Nephron (organoid): ENCODE measurements at regions not wholly inside any gene's neighbourhood (a gene's known extent, or its start where the extent isn't known, plus 50 kb on each side); places are given as distances from the start of the nearest gene placed in this dataset.

Experiments used
- H3K27ac Mint-ChIP-seq, 3 experiments: 2 replicates each; pipeline ENCODE4 v1.8.0; 2020; ENCODE audit warnings: mixed read lengths in 3 of 3, mild to moderate bottlenecking in 2 of 3, moderate library complexity in 1 of 3
- H3K27me3 Mint-ChIP-seq: 2 replicates; pipeline ENCODE4 v1.8.0; 2021; ENCODE audit warnings: low read depth, mild to moderate bottlenecking, moderate library complexity, mixed read lengths
- H3K36me3 Mint-ChIP-seq: 2 replicates; pipeline ENCODE4 v1.8.0; 2020; ENCODE audit warnings: low read depth, mixed read lengths
- H3K4me1 Mint-ChIP-seq: 2 replicates; pipeline ENCODE4 v1.8.0; 2020; ENCODE audit warnings: mixed read lengths
- H3K4me3 Mint-ChIP-seq, 3 experiments: 2 replicates each; pipeline ENCODE4 v1.8.0; 2020; ENCODE audit warnings: mild to moderate bottlenecking in 3 of 3, mixed read lengths in 3 of 3, moderate library complexity in 2 of 3
- H3K9me3 Mint-ChIP-seq: 2 replicates; pipeline ENCODE4 v1.8.0; 2020; ENCODE audit warnings: mixed read lengths
- TF ChIP-seq, protein P1 (sequence below), 3 experiments: fragments of 200-600 bp; sonication (generic); IDR thresholded peaks; one replicate each; pipeline ENCODE4 v1.5.0; 2021; ENCODE audit warnings: antibody characterized with exemption in 3 of 3; ENCODE audit not compliant: unreplicated experiment in 3 of 3

DNA sequence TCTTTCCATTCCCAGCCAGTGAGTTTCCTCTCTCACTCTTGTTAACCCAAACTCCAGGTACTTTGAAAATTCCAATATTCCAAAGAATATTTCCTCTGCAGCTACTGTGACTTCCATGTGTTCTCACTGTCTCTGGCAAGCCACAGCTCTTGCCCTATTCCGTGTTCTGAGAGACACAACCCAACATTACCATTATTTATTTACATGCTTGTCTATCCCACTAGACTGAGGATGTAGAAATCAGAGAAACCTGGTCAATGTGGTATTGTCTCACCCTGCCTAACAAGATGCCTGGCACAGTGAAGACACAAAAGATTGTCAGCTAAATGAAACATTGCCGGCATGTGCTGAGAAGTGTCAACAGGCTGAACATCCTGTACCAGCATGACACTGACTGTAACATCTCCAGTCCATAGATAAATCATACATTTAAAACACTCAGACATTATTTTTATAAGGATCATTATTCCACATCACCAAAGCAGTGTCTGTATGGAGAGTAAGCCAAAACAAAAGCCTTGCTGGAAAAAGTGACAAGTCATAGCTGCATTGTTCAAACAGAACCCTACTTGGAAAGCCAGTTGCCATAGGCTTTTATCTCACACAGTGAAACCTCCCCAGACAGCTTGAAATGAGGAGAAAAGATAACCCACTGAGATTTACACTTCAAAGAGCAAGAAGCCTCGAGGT is 72.3 kb downstream of the SIPA1L2 start:
- Mint-ChIP-seq H3K27me3 (no peaks in the 10 kb centered on the region), H3K4me3 (no peak overlapping the region), H3K9me3 (no peaks in the 10 kb centered on the region), H3K4me1 (peaks cover 66% of the 10 kb centered on the region), H3K36me3 (no peaks in the 10 kb centered on the region), H3K27ac (peak overlapping the region; percentile 16 to 37 (median 36))
- TF ChIP-seq, protein P1, sequence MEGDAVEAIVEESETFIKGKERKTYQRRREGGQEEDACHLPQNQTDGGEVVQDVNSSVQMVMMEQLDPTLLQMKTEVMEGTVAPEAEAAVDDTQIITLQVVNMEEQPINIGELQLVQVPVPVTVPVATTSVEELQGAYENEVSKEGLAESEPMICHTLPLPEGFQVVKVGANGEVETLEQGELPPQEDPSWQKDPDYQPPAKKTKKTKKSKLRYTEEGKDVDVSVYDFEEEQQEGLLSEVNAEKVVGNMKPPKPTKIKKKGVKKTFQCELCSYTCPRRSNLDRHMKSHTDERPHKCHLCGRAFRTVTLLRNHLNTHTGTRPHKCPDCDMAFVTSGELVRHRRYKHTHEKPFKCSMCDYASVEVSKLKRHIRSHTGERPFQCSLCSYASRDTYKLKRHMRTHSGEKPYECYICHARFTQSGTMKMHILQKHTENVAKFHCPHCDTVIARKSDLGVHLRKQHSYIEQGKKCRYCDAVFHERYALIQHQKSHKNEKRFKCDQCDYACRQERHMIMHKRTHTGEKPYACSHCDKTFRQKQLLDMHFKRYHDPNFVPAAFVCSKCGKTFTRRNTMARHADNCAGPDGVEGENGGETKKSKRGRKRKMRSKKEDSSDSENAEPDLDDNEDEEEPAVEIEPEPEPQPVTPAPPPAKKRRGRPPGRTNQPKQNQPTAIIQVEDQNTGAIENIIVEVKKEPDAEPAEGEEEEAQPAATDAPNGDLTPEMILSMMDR (IDR thresholded peaks at IDR 0.05; ENCODE audit: unreplicated experiment in 3 of 3) = no peak

GRCh38 chr1:232557096-232557495 is 72.8 kb downstream of the SIPA1L2 start:
- peaks cover 61% of the 10 kb centered on the region for H3K4me1 Mint-ChIP-seq
- TF ChIP-seq, protein P1 (IDR thresholded peaks at IDR 0.05; ENCODE audit: unreplicated experiment in 3 of 3) = no peak
- no peak overlapping the region for H3K4me3 Mint-ChIP-seq
- no peaks in the 10 kb centered on the region for H3K9me3 Mint-ChIP-seq
- peak overlapping the region in 2 of 3 experiments; percentile 37 to 66 for H3K27ac Mint-ChIP-seq
- H3K36me3 Mint-ChIP-seq = no peaks in the 10 kb centered on the region
- no peaks in the 10 kb centered on the region for H3K27me3 Mint-ChIP-seq

GRCh38 chr1:232556351-232556750 is 73.6 kb downstream of the SIPA1L2 start:
- H3K36me3 Mint-ChIP-seq = peaks cover 2% of the 10 kb centered on the region
- H3K9me3 Mint-ChIP-seq = no peaks in the 10 kb centered on the region
- TF ChIP-seq, protein P1 (IDR thresholded peaks at IDR 0.05; ENCODE audit: unreplicated experiment in 3 of 3) = no peak
- H3K4me3 Mint-ChIP-seq = peak overlapping the region in 1 of 3 experiments; percentile 2
- peaks cover 58% of the 10 kb centered on the region for H3K4me1 Mint-ChIP-seq
- H3K27me3 Mint-ChIP-seq = no peaks in the 10 kb centered on the region
- H3K27ac Mint-ChIP-seq = peak overlapping the region; percentile 8 to 66 (median 37)

DNA sequence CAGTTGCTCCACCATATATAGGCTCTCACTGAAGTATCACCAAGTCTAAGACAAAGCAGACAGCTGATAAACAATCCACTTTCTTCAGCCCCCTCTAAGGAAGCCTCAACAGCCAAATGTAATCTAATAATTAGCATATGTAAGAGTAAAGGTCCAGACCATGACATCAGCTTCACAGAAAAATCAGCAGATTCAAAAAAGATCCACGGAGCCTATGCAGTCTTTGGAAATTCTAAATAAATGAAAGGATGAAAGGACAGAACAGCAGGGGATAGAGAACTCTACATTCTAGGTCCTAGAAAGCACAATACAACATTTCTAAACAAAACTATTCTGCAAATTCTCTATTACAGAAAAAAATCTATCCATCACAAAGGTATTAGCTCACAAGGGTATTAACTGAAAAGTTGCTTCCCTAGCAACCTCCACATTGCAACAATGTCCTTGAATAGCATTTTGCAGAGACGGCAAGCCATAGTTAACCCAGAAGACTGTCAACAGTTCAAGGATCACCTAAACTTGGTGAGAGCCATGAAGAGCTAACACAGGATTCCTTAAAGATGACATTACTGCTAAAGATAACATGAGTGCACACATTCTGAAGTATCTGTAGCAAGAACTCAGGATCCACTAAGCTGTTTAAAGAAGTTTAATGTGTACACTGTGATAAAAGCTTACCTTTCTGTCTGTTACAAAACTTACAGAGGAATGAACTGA is 74.3 kb downstream of the SIPA1L2 start:
- Mint-ChIP-seq H3K9me3 (no peaks in the 10 kb centered on the region), H3K36me3 (peaks cover 4% of the 10 kb centered on the region), H3K27me3 (no peaks in the 10 kb centered on the region), H3K27ac (peak overlapping the region; percentile 86 to 96 (median 86)), H3K4me1 (peaks cover 65% of the 10 kb centered on the region), H3K4me3 (peak overlapping the region in 2 of 3 experiments; percentile 39 to 46)
- TF ChIP-seq, protein P1 (IDR thresholded peaks at IDR 0.05; ENCODE audit: unreplicated experiment in 3 of 3) = no peak

DNA sequence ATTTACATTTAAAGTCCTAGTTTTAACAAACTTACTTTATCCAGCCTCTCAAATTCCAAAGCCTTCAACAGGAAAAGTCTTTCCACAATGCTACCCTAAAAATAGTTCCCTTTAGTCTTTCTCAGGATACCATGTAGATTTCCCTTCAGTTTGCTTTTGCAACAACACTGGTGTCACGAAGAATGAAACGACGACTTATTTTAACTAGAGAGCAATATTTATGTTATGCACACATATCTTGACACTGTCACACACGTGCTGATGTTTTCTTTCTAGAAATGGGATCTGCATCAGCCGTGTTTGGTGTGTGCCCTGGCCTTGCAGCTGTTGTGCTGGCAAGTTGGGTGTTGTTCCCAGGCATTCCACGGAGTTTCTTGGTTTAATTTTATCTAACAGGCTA is 75.5 kb downstream of the SIPA1L2 start:
- Mint-ChIP-seq H3K27ac (peak overlapping the region; percentile 86 to 96 (median 86)), H3K4me1 (peaks cover 78% of the 10 kb centered on the region), H3K9me3 (no peaks in the 10 kb centered on the region), H3K27me3 (no peaks in the 10 kb centered on the region), H3K36me3 (peaks cover 4% of the 10 kb centered on the region), H3K4me3 (peak overlapping the region in 2 of 3 experiments; percentile 30 to 74)
- TF ChIP-seq, protein P1 (IDR thresholded peaks at IDR 0.05; ENCODE audit: unreplicated experiment in 3 of 3) = no peak
